ENCODE measurements at regions not wholly inside any gene's neighbourhood (a gene's known extent, or its start where the extent isn't known, plus 50 kb on each side); places are given as distances from the start of the nearest gene placed in this dataset.

DNA sequence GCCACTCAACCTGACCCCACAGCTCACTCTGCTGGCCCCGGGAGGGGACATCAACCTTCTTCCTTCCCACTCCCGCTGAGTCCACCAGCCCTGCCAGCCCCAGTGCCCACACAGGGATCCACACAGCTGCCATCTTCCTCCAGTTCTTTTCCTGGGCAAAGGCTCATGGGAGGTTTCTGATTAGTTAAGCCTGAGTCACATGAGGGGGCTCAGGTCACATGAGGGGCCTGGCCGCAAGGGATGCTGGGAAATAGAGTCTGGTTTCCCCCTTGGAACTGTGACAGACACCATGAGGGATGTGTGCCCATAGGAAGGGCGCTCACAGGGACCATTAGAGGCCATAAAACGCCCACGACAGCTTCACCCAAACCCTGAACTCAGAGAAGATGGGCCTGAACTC is 228.7 kb upstream of the SFSWAP start:
- Histone ChIP-seq H3K4me3 (ENCODE audit: low read length in 2 of 2) (no peak overlapping the region), H3K4me1 (ENCODE audit: control insufficient read depth, insufficient read depth, low read length) (no peaks in the 10 kb centered on the region), H3K27me3 (ENCODE audit: control insufficient read depth in 1 of 2, insufficient read depth in 2 of 2, low read length in 2 of 2) (peaks cover 3 to 6% of the 10 kb centered on the region in 2 donors), H3K9me3 (ENCODE audit: control insufficient read depth in 2 of 2, low read length in 2 of 2) (no peaks in the 10 kb centered on the region), H3K9ac (ENCODE audit: low read length in 2 of 2) (no peak overlapping the region), H3K36me3 (ENCODE audit: control insufficient read depth in 2 of 2, insufficient read depth in 2 of 2, low read length in 2 of 2) (no peaks in the 10 kb centered on the region), H3K27ac (ENCODE audit: low read length) (no peak overlapping the region)

GRCh38 chr12:131482686-131483085 is 228.2 kb upstream of the SFSWAP start:
- Histone ChIP-seq H3K9me3 (ENCODE audit: control insufficient read depth in 2 of 2, low read length in 2 of 2) (no peaks in the 10 kb centered on the region), H3K27ac (ENCODE audit: low read length) (no peak overlapping the region), H3K4me3 (ENCODE audit: low read length in 2 of 2) (no peak overlapping the region), H3K9ac (ENCODE audit: low read length in 2 of 2) (no peak overlapping the region), H3K36me3 (ENCODE audit: control insufficient read depth in 2 of 2, insufficient read depth in 2 of 2, low read length in 2 of 2) (no peaks in the 10 kb centered on the region), H3K4me1 (ENCODE audit: control insufficient read depth, insufficient read depth, low read length) (no peaks in the 10 kb centered on the region), H3K27me3 (ENCODE audit: control insufficient read depth in 1 of 2, insufficient read depth in 2 of 2, low read length in 2 of 2) (peaks cover 3 to 6% of the 10 kb centered on the region in 2 donors)

- no peaks in the 10 kb centered on the region for H3K36me3 ChIP-seq (ENCODE audit: control insufficient read depth in 2 of 2, insufficient read depth in 2 of 2, low read length in 2 of 2)
- H3K9ac ChIP-seq (ENCODE audit: low read length in 2 of 2): no peak overlapping the region
- no peak overlapping the region for H3K4me3 ChIP-seq (ENCODE audit: low read length in 2 of 2)
- no peaks in the 10 kb centered on the region for H3K27me3 ChIP-seq (ENCODE audit: control insufficient read depth in 1 of 2, insufficient read depth in 2 of 2, low read length in 2 of 2)
- H3K4me1 ChIP-seq (ENCODE audit: control insufficient read depth, insufficient read depth, low read length): no peaks in the 10 kb centered on the region
- no peak overlapping the region for H3K27ac ChIP-seq (ENCODE audit: low read length)
- no peaks in the 10 kb centered on the region for H3K9me3 ChIP-seq (ENCODE audit: control insufficient read depth in 2 of 2, low read length in 2 of 2)
These were observed 224.2 kb upstream of the SFSWAP start for GRCh38 chr12:131486451-131487230.

- Histone ChIP-seq H3K9me3 (ENCODE audit: control insufficient read depth in 2 of 2, low read length in 2 of 2) (no peaks in the 10 kb centered on the region), H3K4me1 (ENCODE audit: control insufficient read depth, insufficient read depth, low read length) (no peaks in the 10 kb centered on the region), H3K27ac (ENCODE audit: low read length) (no peak overlapping the region), H3K36me3 (ENCODE audit: control insufficient read depth in 2 of 2, insufficient read depth in 2 of 2, low read length in 2 of 2) (no peaks in the 10 kb centered on the region), H3K9ac (ENCODE audit: low read length in 2 of 2) (no peak overlapping the region), H3K27me3 (ENCODE audit: control insufficient read depth in 1 of 2, insufficient read depth in 2 of 2, low read length in 2 of 2) (no peaks in the 10 kb centered on the region), H3K4me3 (ENCODE audit: low read length in 2 of 2) (no peak overlapping the region)
These were observed 223.3 kb upstream of the SFSWAP start for GRCh38 chr12:131487388-131488124.

GRCh38 chr12:131489718-131490117 is 221.2 kb upstream of the SFSWAP start:
- no peak overlapping the region for H3K27ac ChIP-seq (ENCODE audit: low read length)

GRCh38 chr12:131491155-131491554 is 219.7 kb upstream of the SFSWAP start:
- peaks cover 3 to 8% of the 10 kb centered on the region in 2 donors for H3K27me3 ChIP-seq (ENCODE audit: control insufficient read depth in 1 of 2, insufficient read depth in 2 of 2, low read length in 2 of 2)
- H3K4me1 ChIP-seq (ENCODE audit: control insufficient read depth, insufficient read depth, low read length): no peaks in the 10 kb centered on the region
- H3K9ac ChIP-seq (ENCODE audit: low read length in 2 of 2): no peak overlapping the region
- H3K4me3 ChIP-seq (ENCODE audit: low read length in 2 of 2): no peak overlapping the region
- H3K36me3 ChIP-seq (ENCODE audit: control insufficient read depth in 2 of 2, insufficient read depth in 2 of 2, low read length in 2 of 2): no peaks in the 10 kb centered on the region
- H3K9me3 ChIP-seq (ENCODE audit: control insufficient read depth in 2 of 2, low read length in 2 of 2): no peaks in the 10 kb centered on the region
- H3K27ac ChIP-seq (ENCODE audit: low read length): no peak overlapping the region

More at GRCh38 chr12:131489718-131490117, 221.2 kb upstream of the SFSWAP start:
- Histone ChIP-seq H3K4me1 (ENCODE audit: control insufficient read depth, insufficient read depth, low read length) (no peaks in the 10 kb centered on the region), H3K9ac (ENCODE audit: low read length in 2 of 2) (no peak overlapping the region), H3K9me3 (ENCODE audit: control insufficient read depth in 2 of 2, low read length in 2 of 2) (no peaks in the 10 kb centered on the region), H3K4me3 (ENCODE audit: low read length in 2 of 2) (no peak overlapping the region), H3K36me3 (ENCODE audit: control insufficient read depth in 2 of 2, insufficient read depth in 2 of 2, low read length in 2 of 2) (no peaks in the 10 kb centered on the region), H3K27me3 (ENCODE audit: control insufficient read depth in 1 of 2, insufficient read depth in 2 of 2, low read length in 2 of 2) (peaks cover 0 to 2% of the 10 kb centered on the region in 2 donors)

DNA sequence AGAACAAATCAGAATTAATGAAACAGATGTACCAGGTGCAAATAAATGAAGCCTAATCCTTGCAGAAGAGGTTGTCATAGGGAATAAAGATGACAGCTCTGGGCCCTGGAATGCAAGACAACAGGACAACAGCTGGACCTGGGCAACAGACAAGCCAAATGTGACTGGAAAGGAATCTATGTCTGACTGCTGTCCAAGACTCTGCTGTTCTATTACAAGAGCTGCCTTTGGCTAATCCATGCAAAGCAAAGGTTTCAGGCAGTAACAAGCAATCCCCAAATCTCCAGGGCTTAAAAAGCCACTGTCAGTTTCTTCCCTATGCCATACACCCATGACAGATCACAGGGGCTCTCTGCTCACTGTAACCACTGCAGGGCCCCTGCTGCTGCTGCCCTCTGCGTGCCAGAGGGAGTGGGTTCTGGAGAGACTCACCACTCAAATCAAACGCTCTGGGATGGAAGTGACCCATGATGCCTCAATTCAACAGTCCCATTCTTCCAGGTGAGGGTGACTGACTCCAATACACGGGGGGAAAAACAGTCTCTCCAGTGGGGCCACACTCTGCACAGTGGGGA is 218.9 kb upstream of the SFSWAP start:
- Histone ChIP-seq H3K9ac (ENCODE audit: low read length in 2 of 2) (no peak overlapping the region), H3K4me1 (ENCODE audit: control insufficient read depth, insufficient read depth, low read length) (no peaks in the 10 kb centered on the region), H3K9me3 (ENCODE audit: control insufficient read depth in 2 of 2, low read length in 2 of 2) (no peaks in the 10 kb centered on the region), H3K27ac (ENCODE audit: low read length) (no peak overlapping the region), H3K36me3 (ENCODE audit: control insufficient read depth in 2 of 2, insufficient read depth in 2 of 2, low read length in 2 of 2) (no peaks in the 10 kb centered on the region), H3K27me3 (ENCODE audit: control insufficient read depth in 1 of 2, insufficient read depth in 2 of 2, low read length in 2 of 2) (peaks cover 3 to 8% of the 10 kb centered on the region in 2 donors), H3K4me3 (ENCODE audit: low read length in 2 of 2) (no peak overlapping the region)

DNA sequence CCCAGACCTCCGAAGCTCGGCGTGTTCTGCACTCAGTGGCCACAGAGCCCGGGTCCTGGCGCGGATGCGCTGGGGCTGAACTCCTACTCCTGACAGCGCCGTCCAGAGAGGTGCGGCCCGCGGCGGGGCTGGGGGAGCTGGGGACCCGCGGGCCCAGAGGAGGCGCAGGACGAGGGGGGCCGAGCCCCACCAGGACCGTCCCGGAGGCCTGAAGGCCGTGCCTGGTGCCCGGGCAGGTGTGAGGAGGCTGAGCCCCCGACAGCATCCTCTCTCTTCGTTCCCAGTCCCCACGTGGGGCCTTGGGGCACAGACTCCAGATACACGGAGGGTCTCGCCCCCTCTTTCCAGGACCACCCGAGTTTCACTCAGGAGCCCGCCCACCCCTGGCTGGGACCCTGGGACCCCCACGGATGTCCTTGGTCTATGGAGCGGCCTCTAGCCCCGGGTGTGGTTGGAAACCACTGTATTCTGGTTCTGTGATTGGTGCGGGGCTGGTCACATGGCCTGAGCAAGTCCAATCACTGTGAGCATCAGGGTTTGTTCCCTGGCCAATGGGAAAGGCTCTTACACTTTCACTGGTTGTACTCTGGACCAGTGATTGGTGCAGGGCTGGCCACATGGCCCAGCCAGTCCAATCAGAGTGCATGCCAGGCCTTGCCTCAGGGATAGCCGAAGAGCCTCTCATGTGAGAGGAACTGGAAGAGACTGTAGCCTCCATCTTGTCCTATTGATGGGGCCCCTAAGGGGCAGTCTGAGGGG is 217.6 kb upstream of the SFSWAP start:
- Histone ChIP-seq H3K9me3 (ENCODE audit: control insufficient read depth in 2 of 2, low read length in 2 of 2) (no peaks in the 10 kb centered on the region), H3K9ac (ENCODE audit: low read length in 2 of 2) (no peak overlapping the region), H3K4me1 (ENCODE audit: control insufficient read depth, insufficient read depth, low read length) (no peaks in the 10 kb centered on the region), H3K36me3 (ENCODE audit: control insufficient read depth in 2 of 2, insufficient read depth in 2 of 2, low read length in 2 of 2) (no peaks in the 10 kb centered on the region), H3K27ac (ENCODE audit: low read length) (no peak overlapping the region), H3K4me3 (ENCODE audit: low read length in 2 of 2) (no peak overlapping the region), H3K27me3 (ENCODE audit: control insufficient read depth in 1 of 2, insufficient read depth in 2 of 2, low read length in 2 of 2) (peaks cover 3 to 8% of the 10 kb centered on the region in 2 donors)

GRCh38 chr12:131494216-131494615 is 216.7 kb upstream of the SFSWAP start:
- Histone ChIP-seq H3K4me1 (ENCODE audit: control insufficient read depth, insufficient read depth, low read length) (no peaks in the 10 kb centered on the region), H3K9ac (ENCODE audit: low read length in 2 of 2) (no peak overlapping the region), H3K4me3 (ENCODE audit: low read length in 2 of 2) (no peak overlapping the region), H3K9me3 (ENCODE audit: control insufficient read depth in 2 of 2, low read length in 2 of 2) (no peaks in the 10 kb centered on the region), H3K36me3 (ENCODE audit: control insufficient read depth in 2 of 2, insufficient read depth in 2 of 2, low read length in 2 of 2) (no peaks in the 10 kb centered on the region), H3K27me3 (ENCODE audit: control insufficient read depth in 1 of 2, insufficient read depth in 2 of 2, low read length in 2 of 2) (peaks cover 5 to 8% of the 10 kb centered on the region in 2 donors), H3K27ac (ENCODE audit: low read length) (no peak overlapping the region)

DNA sequence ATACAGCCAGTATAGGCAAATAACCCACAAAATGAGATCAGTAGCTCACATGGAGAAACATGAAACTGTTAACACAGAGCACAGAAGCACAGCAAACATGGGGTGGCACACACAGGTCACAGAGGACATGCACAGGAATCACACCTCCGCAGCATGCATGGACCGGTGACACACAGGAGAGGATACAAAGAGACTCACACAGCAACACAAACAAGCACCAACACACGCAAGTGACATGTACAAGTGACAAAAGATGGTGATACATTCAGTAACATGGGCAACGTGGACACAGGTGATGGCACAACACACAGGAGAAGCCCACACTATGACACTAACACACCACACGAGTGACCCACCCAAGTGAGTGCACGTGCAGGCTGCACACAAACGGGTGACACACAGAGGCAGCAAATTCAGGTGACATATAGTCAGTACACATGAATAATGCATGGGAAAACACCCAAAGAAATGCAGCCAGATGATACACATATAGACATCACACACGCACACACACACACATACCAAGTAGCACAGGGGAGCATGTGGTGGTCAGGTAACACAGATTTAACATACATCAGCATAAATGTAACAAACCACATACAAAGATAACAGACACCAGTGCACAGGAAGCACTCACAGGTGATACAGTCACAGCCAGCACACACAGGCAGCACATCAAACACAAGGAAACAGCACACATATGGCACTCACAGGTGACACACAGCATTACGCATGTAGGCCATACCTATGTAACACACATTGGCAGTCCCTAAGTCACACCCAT is 216.0 kb upstream of the SFSWAP start:
- H3K27ac ChIP-seq (ENCODE audit: low read length): no peak overlapping the region
- no peak overlapping the region for H3K9ac ChIP-seq (ENCODE audit: low read length in 2 of 2)
- H3K4me3 ChIP-seq (ENCODE audit: low read length in 2 of 2): no peak overlapping the region
- no peaks in the 10 kb centered on the region for H3K9me3 ChIP-seq (ENCODE audit: control insufficient read depth in 2 of 2, low read length in 2 of 2)
- H3K4me1 ChIP-seq (ENCODE audit: control insufficient read depth, insufficient read depth, low read length): no peaks in the 10 kb centered on the region
- H3K36me3 ChIP-seq (ENCODE audit: control insufficient read depth in 2 of 2, insufficient read depth in 2 of 2, low read length in 2 of 2): no peaks in the 10 kb centered on the region
- H3K27me3 ChIP-seq (ENCODE audit: control insufficient read depth in 1 of 2, insufficient read depth in 2 of 2, low read length in 2 of 2): peaks cover 5 to 8% of the 10 kb centered on the region in 2 donors

Measured in stomach smooth muscle (tissue), 2 donors.